ENCODE measurements at regions not wholly inside any gene's neighbourhood (a gene's known extent, or its start where the extent isn't known, plus 50 kb on each side); places are given as distances from the start of the nearest gene placed in this dataset.

DNA sequence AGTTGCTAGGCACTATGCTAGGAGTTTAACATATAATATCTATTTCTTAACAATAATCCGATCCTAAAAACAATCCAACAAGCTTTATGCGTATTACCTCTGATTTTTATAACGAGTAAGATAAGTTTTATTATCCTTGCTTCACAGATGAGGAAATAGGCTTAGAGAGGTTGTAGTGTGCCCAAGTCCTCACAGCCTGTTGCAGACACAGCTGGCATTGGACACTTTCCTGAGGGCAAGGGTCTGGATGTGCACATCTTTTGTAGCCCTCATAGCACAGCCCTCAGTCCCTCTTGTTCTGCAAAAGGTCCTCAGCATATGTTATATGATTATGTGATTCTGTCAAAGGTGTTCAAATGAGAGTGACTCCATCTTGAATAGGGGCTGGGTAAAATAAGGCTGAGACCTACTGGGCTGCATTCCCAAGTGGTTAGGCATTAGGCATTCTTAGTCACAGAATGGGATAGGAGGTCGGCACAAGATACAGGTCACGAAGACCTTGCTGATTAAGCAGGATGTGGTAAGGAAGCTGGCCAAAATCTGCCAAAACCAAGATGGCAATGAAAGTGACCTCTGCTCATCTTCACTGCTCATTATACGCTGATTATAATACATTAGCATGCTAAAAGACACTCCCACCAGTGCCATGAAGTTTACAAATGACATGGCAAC, 75.7 kb upstream of the F3 start:
- TF ChIP-seq, protein P1, sequence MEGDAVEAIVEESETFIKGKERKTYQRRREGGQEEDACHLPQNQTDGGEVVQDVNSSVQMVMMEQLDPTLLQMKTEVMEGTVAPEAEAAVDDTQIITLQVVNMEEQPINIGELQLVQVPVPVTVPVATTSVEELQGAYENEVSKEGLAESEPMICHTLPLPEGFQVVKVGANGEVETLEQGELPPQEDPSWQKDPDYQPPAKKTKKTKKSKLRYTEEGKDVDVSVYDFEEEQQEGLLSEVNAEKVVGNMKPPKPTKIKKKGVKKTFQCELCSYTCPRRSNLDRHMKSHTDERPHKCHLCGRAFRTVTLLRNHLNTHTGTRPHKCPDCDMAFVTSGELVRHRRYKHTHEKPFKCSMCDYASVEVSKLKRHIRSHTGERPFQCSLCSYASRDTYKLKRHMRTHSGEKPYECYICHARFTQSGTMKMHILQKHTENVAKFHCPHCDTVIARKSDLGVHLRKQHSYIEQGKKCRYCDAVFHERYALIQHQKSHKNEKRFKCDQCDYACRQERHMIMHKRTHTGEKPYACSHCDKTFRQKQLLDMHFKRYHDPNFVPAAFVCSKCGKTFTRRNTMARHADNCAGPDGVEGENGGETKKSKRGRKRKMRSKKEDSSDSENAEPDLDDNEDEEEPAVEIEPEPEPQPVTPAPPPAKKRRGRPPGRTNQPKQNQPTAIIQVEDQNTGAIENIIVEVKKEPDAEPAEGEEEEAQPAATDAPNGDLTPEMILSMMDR (IDR thresholded peaks at IDR 0.05; ENCODE audit: insufficient read depth, low read length), result no peak
- TF ChIP-seq POLR2AphosphoS5 (IDR thresholded peaks at IDR 0.05; ENCODE audit: low read depth) (no peak), GABPA (IDR thresholded peaks at IDR 0.05; ENCODE audit: low read depth) (no peak)
